Liver (tissue), 3 donors: ENCODE measurements at regions not wholly inside any gene's neighbourhood (a gene's known extent, or its start where the extent isn't known, plus 50 kb on each side); places are given as distances from the start of the nearest gene placed in this dataset.

Source experiments
- ATF3 ChIP-seq: IDR thresholded peaks from 2 replicates; pipeline ENCODE4 v1.6.1; 2016; ENCODE audit warnings: antibody characterized with exemption
- CTCF ChIP-seq: fragments of 150-350 bp; IDR thresholded peaks from 2 replicates; pipeline ENCODE4 v1.5.1; 2017; ENCODE audit warnings: improper control_type of control experiment, low read depth, low read length; ENCODE audit not compliant: missing input control
- FOXA1 ChIP-seq: IDR thresholded peaks from 2 replicates; pipeline ENCODE4 v1.6.1; 2016; ENCODE audit warnings: antibody characterized with exemption
- GABPA ChIP-seq, 2 donors: IDR thresholded peaks in 1 of 2; conservative IDR thresholded peaks in 1 of 2; 2 replicates each; pipeline ENCODE4 v1.6.1; 2016; ENCODE audit warnings: antibody characterized with exemption in 2 of 2, mild to moderate bottlenecking in 1 of 2, moderate library complexity in 1 of 2
- JUND ChIP-seq, 2 donors: IDR thresholded peaks; 2 replicates each; pipeline ENCODE4 v1.6.1; 2016; ENCODE audit warnings: antibody characterized with exemption in 2 of 2
- RAD21 ChIP-seq, 2 donors: IDR thresholded peaks; 2 replicates each; pipeline ENCODE4 v1.6.1; 2016; ENCODE audit warnings: antibody characterized with exemption in 2 of 2, mild to moderate bottlenecking in 2 of 2
- donor health status: healthy.
- donor health status: healthy.

- TF ChIP-seq CTCF, result no peak
- TF ChIP-seq ATF3, result no peak
- TF ChIP-seq JUND (IDR thresholded peaks at IDR 0.05), result no peak
- no peak for TF ChIP-seq RAD21 (IDR thresholded peaks at IDR 0.05)
- no peak for TF ChIP-seq FOXA1
- TF ChIP-seq GABPA (IDR thresholded peaks at IDR 0.05 in 1 of 2, conservative IDR thresholded peaks at IDR 0.05 in 1 of 2), result no peak
Measured at GRCh38 chr15:31501536-31502157, 175.0 kb downstream of the KLF13 start.
